B cell (primary cell): ENCODE measurements at regions not wholly inside any gene's neighbourhood (a gene's known extent, or its start where the extent isn't known, plus 50 kb on each side); places are given as distances from the start of the nearest gene placed in this dataset.

Experiments
- ATAC-seq: fragments of 200-7000 bp; cut with Tn5 transposase; one replicate; pipeline ENCODE4 v1.10.0; 2021; ENCODE audit warnings: low read depth, mild to moderate bottlenecking, moderate number of reproducible peaks, moderate library complexity
- CTCF ChIA-PET: fragments of 350-600 bp; sonication (Branson Sonifier 250); formaldehyde crosslinking; loops from one replicate; lab custom pipeline; 2021; ENCODE audit warnings: antibody characterized with exemption, inconsistent platforms; lab: Charles Lee
- POLR2A ChIA-PET: fragments of 350-600 bp; sonication (Branson Sonifier 250); formaldehyde crosslinking; loops from one replicate; lab custom pipeline; 2021; ENCODE audit warnings: antibody characterized with exemption; lab: Charles Lee
- DNase-seq: peaks from one replicate; pipeline ENCODE4 v3.0.0; 2013
- H2AFZ ChIP-seq: 2 replicates; pipeline ENCODE4 v1.6.1; 2012; ENCODE audit warnings: mild to moderate bottlenecking, low read depth, low read length; ENCODE audit not compliant: insufficient read depth, poor library complexity, severe bottlenecking
- H3K27ac ChIP-seq, 2 donors: 1 replicate in 1 of 2; 2 replicates in 1 of 2; pipeline ENCODE4 v1.5.1; 2012 to 2013; ENCODE audit warnings: low read length in 2 of 2, mild to moderate bottlenecking in 2 of 2, moderate library complexity in 1 of 2
- H3K27me3 ChIP-seq, 4 experiments: fragments of 200-600 bp in 1 of 4; sonication (generic) in 1 of 4; replicated peaks in 1 of 4; 1 replicate in 2 of 4; 2 replicates in 2 of 4; pipeline versions ENCODE4 v1.6.1 to v1.7.0; 2013 to 2016; ENCODE audit warnings: low read length in 3 of 4, mild to moderate bottlenecking in 2 of 4, mixed read lengths in 1 of 4, moderate library complexity in 1 of 4; ENCODE audit not compliant: insufficient read depth in 4 of 4, control insufficient read depth in 3 of 4; ENCODE audit errors: control extremely low read depth in 1 of 4
- H3K36me3 ChIP-seq, 2 experiments: replicated peaks in 1 of 2; 1 replicate in 1 of 2; 2 replicates in 1 of 2; pipeline versions ENCODE4 v1.6.1 to v1.7.1; 2013; ENCODE audit warnings: low read length in 1 of 2; ENCODE audit not compliant: insufficient read depth in 2 of 2, control insufficient read depth in 1 of 2; ENCODE audit errors: control extremely low read depth in 1 of 2, extremely low read depth in 1 of 2
- H3K4me1 ChIP-seq, 2 donors: fragments of 200-600 bp in 1 of 2; sonication (generic) in 1 of 2; 1 replicate in 1 of 2; 2 replicates in 1 of 2; pipeline versions ENCODE4 v1.5.1 to v1.6.1; 2013 to 2017; ENCODE audit warnings: low read length in 2 of 2; ENCODE audit not compliant: control insufficient read depth in 2 of 2, insufficient read depth in 2 of 2
- H3K4me2 ChIP-seq: replicated peaks from 2 replicates; pipeline ENCODE3; 2012; ENCODE audit warnings: mild to moderate bottlenecking, low read depth, low read length; ENCODE audit not compliant: poor library complexity, severe bottlenecking
- H3K4me3 ChIP-seq, 5 experiments: fragments of 200-600 bp in 1 of 5; sonication (generic) in 1 of 5; 1 replicate in 3 of 5; 2 replicates in 2 of 5; pipeline versions ENCODE4 v1.5.1 to v1.7.0; 2011 to 2016; ENCODE audit warnings: low read length in 4 of 5, mild to moderate bottlenecking in 4 of 5, low read depth in 2 of 5, control low read depth in 1 of 5, moderate library complexity in 1 of 5; ENCODE audit not compliant: insufficient read depth in 1 of 5; ENCODE audit errors: control extremely low read depth in 1 of 5, extremely low read depth in 1 of 5
- H3K79me2 ChIP-seq: fragments of 200-600 bp; sonication (generic); one replicate; pipeline ENCODE4 v1.6.0; 2016; ENCODE audit warnings: low read length; ENCODE audit not compliant: control insufficient read depth, insufficient read depth
- H3K9ac ChIP-seq: fragments of 200-600 bp; sonication (generic); 2 replicates; pipeline ENCODE4 v1.6.1; 2017; ENCODE audit warnings: mild to moderate bottlenecking, low read length, moderate library complexity
- H3K9me3 ChIP-seq, 3 donors: one replicate each; pipeline versions ENCODE4 v1.6.1 to v1.7.1; 2013; ENCODE audit warnings: low read length in 2 of 3; ENCODE audit not compliant: control insufficient read depth in 2 of 3, insufficient read depth in 1 of 3; ENCODE audit errors: control extremely low read depth in 1 of 3
- H4K20me1 ChIP-seq: 2 replicates; pipeline ENCODE4 v1.6.0; 2012; ENCODE audit warnings: mild to moderate bottlenecking, low read length; ENCODE audit not compliant: insufficient read depth, control insufficient read depth, poor library complexity, severe bottlenecking
- H3K27ac Mint-ChIP-seq: one replicate; pipeline ENCODE4 v1.8.0; 2021; ENCODE audit warnings: mixed read lengths
- H3K27me3 Mint-ChIP-seq: one replicate; pipeline ENCODE4 v1.8.0; 2021; ENCODE audit warnings: mixed read lengths
- H3K4me1 Mint-ChIP-seq: one replicate; pipeline ENCODE4 v1.8.0; 2021; ENCODE audit warnings: mixed read lengths
- H3K4me3 Mint-ChIP-seq: one replicate; pipeline ENCODE4 v1.8.0; 2021; ENCODE audit warnings: mixed read lengths
- H3K9me3 Mint-ChIP-seq: one replicate; pipeline ENCODE4 v1.8.0; 2022; ENCODE audit warnings: mixed read lengths; ENCODE audit not compliant: insufficient read depth
- EZH2 ChIP-seq: IDR thresholded peaks from 2 replicates; pipeline ENCODE4 v1.6.1; 2012; ENCODE audit warnings: borderline replicate concordance, low read depth, mild to moderate bottlenecking, moderate library complexity, low read length; ENCODE audit not compliant: insufficient read depth, poor library complexity, severe bottlenecking
- WGBS: methylation state at CpG from one replicate; pipeline ENCODE4 v1.1.5; 2013; ENCODE audit warnings: missing lambda C conversion rate; ENCODE audit not compliant: insufficient coverage; 5-methylcytosine and 5-hydroxymethylcytosine counted together
- intact Hi-C: fragments of 100-400 bp; cut with micrococcal nuclease; formaldehyde crosslinking; loops from one replicate; pipeline ENCODE4 v1.10.0; 2022
- TF ChIP-seq, protein P1 (sequence below): fragments of 200-600 bp; IDR thresholded peaks from one replicate; pipeline ENCODE4 v1.8.0; 2022; ENCODE audit warnings: antibody characterized with exemption, mild to moderate bottlenecking

GRCh38 chr16:51834794-51835193, 683.7 kb upstream of the SALL1 start:
- ATAC-seq (no peak), DNase-seq (no peak)
- ChIA-PET POLR2A (no interaction called here), CTCF (no interaction called here)
- H3K4me1 ChIP-seq: no peaks in the 10 kb centered on the region
- no peaks in the 10 kb centered on the region for H4K20me1 ChIP-seq
- H3K9me3 Mint-ChIP-seq: no peaks in the 10 kb centered on the region
- no peaks in the 10 kb centered on the region for H3K27me3 ChIP-seq
- WGBS: no CpG with 5 or more reads among the region's 3 CpGs
- no peaks in the 10 kb centered on the region for H3K36me3 ChIP-seq
- intact Hi-C loops: no loop called here
- H3K4me2 ChIP-seq: no peak overlapping the region
- H3K9ac ChIP-seq: no peak overlapping the region
- no peak overlapping the region for H3K27ac ChIP-seq
- H3K27me3 Mint-ChIP-seq: no peaks in the 10 kb centered on the region
- H3K4me3 ChIP-seq: no peak overlapping the region
- no peaks in the 10 kb centered on the region for H3K4me1 Mint-ChIP-seq
- no peak overlapping the region for H3K4me3 Mint-ChIP-seq
- no peak overlapping the region for H3K27ac Mint-ChIP-seq
- no peaks in the 10 kb centered on the region for H3K79me2 ChIP-seq
- H2AFZ ChIP-seq: no peak overlapping the region
- TF ChIP-seq, protein P1, sequence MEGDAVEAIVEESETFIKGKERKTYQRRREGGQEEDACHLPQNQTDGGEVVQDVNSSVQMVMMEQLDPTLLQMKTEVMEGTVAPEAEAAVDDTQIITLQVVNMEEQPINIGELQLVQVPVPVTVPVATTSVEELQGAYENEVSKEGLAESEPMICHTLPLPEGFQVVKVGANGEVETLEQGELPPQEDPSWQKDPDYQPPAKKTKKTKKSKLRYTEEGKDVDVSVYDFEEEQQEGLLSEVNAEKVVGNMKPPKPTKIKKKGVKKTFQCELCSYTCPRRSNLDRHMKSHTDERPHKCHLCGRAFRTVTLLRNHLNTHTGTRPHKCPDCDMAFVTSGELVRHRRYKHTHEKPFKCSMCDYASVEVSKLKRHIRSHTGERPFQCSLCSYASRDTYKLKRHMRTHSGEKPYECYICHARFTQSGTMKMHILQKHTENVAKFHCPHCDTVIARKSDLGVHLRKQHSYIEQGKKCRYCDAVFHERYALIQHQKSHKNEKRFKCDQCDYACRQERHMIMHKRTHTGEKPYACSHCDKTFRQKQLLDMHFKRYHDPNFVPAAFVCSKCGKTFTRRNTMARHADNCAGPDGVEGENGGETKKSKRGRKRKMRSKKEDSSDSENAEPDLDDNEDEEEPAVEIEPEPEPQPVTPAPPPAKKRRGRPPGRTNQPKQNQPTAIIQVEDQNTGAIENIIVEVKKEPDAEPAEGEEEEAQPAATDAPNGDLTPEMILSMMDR: no peak
- TF ChIP-seq EZH2: no peak
- H3K9me3 ChIP-seq: no peaks in the 10 kb centered on the region

- Histone ChIP-seq H3K36me3 (no peaks in the 10 kb centered on the region), H3K79me2 (no peaks in the 10 kb centered on the region), H3K27ac (no peak overlapping the region), H3K4me1 (no peaks in the 10 kb centered on the region), H3K4me3 (no peak overlapping the region), H3K4me2 (no peak overlapping the region), H3K9ac (no peak overlapping the region), H3K9me3 (no peaks in the 10 kb centered on the region), H4K20me1 (no peaks in the 10 kb centered on the region), H3K27me3 (no peaks in the 10 kb centered on the region), H2AFZ (no peak overlapping the region)
- ChIA-PET POLR2A (no interaction called here), CTCF (interaction anchor here (1.1 kb wide), 1 partner anchor 12 kb away, joined by 3 read pairs; no protein-coding TSS in a partner anchor)
- TF ChIP-seq EZH2: no peak
- TF ChIP-seq, protein P1: no peak
- no peaks in the 10 kb centered on the region for H3K9me3 Mint-ChIP-seq
- intact Hi-C loops: no loop called here
- H3K4me3 Mint-ChIP-seq: no peak overlapping the region
- no peak overlapping the region for H3K27ac Mint-ChIP-seq
- no peaks in the 10 kb centered on the region for H3K4me1 Mint-ChIP-seq
- ATAC-seq: no peak
- WGBS: 88% methylated on average over 5 of the region's 10 CpGs
- H3K27me3 Mint-ChIP-seq: no peaks in the 10 kb centered on the region
- DNase-seq: no peak
Measured at GRCh38 chr16:51834133-51834532, 683.1 kb upstream of the SALL1 start.
